ENCODE measurements at regions not wholly inside any gene's neighbourhood (a gene's known extent, or its start where the extent isn't known, plus 50 kb on each side); places are given as distances from the start of the nearest gene placed in this dataset.
A peak's percentile ranks its signal among the peaks of the same experiment; 100 is the strongest.

DNA sequence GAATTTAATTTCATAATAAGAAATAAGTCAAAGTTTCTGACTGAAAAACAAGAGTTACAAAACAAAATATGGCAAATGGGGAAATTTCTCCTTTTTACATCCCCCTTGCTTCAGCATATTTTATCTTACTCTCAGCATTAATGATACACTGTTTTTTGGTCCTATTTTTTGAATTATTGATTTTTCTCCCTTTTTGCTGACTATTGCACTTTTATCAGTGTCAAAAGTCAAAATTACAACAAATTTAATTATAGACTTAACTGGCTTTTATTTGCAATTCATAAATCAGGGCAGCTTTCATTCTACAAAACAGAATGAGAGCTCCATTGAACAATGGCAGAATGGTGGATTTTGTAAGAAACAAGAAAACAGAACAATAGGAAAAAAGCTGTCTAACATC, 901.9 kb downstream of the FAT4 start:
- no peak for DNase-seq (ENCODE audit: extremely low read depth in 1 of 11, low read depth in 9 of 11, low spot score in 4 of 11)

DNA sequence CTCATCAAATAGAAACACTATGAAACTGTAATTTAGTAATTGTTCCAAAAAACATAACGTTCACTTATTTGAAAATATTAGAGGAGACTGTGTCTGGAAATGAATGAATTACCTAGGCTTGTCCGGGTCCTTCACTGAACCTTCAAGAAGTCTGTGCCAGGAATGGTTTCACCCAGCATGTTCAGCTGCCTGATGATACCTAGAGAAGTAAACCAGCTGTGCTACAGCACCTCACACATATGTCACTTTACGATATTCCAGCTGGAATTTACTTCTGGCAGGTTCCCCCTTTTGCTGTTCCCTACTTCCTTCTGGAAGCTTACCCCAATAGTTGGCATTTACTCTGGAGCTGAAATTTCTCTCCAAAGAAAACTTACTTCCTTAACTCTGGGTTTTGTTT, 906.5 kb downstream of the FAT4 start:
- DNase-seq (ENCODE audit: extremely low read depth in 1 of 11, low read depth in 9 of 11, low spot score in 4 of 11), result no peak

DNA sequence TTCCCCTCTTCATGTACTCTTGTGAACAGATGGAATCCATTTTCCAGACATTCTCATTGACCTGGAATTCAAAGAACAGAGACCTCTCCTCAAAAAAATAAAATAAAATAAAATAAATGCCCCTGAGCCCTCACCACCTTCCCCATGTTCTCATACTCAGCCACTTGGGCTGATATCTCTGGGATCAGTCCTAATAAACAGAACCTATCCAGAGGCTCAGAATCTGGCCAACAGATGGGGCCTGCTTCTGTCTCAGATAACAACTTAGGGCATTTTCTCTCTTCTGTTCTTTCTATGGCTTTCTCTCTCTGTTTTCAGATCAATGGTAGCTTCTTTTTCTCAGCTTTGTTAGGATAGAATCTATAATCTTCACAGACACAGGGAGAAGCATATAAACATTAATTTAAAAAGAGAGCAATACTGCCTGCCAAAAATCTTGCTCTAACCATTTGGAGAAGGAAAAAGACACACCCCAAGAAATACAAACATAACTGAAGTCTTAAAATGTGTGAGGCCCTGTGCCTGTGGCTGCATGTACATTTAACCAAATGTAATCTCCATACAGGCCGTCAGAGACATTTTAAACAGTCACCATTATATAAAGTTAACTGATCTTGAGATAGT, 907.1 kb downstream of the FAT4 start:
- no peak for DNase-seq (ENCODE audit: extremely low read depth in 1 of 11, low read depth in 9 of 11, low spot score in 4 of 11)

DNA sequence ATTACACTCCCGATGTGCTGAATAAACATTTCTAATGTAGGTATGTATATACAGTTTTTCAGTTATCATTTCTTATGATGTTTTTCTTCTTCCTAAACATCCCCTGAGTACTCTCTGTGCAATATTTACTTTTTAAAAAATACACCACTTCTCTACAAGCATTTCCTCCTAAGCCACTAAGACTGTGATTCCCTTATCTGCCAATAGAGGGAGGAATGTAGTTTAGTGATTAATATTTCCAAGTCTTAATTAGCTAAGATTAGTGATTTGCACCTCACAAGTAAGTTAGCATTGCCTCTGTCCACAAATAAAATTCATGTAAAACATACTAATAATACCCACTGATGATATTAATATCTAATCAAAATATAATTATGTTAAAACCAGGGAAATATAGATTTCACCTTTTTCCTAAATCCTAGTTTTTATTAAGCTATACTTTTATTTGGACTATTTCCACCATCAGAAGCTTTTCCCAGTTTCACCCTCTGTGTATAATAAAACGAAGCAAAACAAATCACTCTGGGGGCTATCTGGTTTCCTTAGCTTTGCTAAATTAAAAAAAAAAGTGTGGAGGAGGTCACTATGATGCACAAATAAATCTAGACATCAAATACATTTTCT, 909.1 kb downstream of the FAT4 start:
- no peak for DNase-seq (ENCODE audit: extremely low read depth in 1 of 11, low read depth in 9 of 11, low spot score in 4 of 11)

DNA sequence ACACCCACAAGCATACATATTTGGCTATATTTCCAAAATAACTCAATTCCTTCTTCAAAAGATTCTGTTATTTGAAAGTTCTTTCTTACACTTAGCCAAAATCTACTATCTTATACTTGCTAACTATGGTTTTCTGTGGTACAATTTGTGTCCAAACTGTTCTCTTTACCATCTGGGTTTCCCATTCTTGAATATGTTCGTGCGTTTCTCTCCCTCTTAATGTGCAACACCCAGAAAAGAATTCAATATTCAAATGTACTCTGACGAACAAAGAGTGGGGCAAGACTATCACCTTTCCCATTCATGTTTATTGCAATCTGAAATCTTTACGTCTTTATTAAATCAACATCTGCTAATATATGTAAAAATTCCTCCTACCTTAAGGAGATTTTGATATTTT, 912.7 kb downstream of the FAT4 start:
- DNase-seq (ENCODE audit: extremely low read depth in 1 of 11, low read depth in 9 of 11, low spot score in 4 of 11), result no peak

DNA sequence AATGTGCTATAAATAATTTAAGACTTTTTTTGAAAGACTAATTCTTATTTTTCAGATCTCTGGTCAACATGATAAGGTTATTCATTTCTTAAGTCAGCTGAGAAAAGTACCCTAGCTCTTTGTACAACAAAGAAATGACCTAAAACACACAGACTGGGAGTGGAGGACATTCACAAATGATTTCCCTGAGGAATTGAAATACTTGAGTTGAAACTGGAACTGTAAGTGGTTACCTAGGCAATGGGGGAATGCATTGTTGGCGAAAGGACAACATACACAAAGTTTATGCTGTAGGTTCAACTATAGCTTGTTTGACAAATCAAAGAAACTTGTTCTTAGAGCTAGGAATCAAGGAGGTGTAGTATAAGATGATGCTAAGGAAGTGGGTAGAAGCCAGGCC, 915.5 kb downstream of the FAT4 start:
- DNase-seq (ENCODE audit: extremely low read depth in 1 of 11, low read depth in 9 of 11, low spot score in 4 of 11), result no peak

DNA sequence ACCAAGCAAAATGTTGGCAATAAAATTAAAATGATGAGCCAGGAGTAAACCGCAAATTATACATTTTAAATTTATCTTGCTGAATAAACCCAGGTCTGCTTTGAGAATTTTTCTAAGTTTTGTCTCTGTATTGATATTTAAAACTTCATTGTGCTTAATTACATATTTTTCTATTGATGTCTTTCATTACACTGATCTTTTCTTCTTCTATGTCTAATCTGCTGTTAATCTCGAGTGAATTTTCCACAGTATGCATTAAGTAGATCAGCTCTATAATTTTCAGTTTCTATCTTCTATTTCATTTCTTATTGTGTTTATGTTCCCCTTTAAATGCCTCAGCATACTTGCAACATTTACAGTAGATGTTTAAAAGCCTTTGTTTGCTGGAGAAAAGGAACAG, 918.7 kb downstream of the FAT4 start:
- no peak for DNase-seq (ENCODE audit: extremely low read depth in 1 of 11, low read depth in 9 of 11, low spot score in 4 of 11)

DNA sequence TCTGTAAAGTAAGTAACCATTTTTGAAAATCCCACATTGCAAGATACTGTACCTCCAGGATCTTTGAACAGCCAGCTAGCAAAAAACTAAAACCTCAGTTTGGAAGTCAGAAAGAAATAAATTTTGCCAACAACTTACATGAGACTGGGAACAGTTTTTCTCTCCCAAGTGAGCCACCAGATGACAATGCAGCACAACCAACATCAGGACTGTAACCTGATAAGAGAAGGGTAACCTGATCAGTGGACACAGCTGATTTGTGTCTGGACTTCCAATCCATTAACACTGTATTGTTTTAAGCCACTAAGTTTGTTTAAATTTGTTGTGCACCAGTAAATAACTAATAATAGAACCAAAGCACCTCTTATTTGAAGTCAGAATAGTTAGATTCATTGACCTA, 923.3 kb downstream of the FAT4 start:
- DNase-seq (ENCODE audit: extremely low read depth in 1 of 11, low read depth in 9 of 11, low spot score in 4 of 11), result peak in 3 of 11 donors; percentile 5 to 11 (median 9)

DNA sequence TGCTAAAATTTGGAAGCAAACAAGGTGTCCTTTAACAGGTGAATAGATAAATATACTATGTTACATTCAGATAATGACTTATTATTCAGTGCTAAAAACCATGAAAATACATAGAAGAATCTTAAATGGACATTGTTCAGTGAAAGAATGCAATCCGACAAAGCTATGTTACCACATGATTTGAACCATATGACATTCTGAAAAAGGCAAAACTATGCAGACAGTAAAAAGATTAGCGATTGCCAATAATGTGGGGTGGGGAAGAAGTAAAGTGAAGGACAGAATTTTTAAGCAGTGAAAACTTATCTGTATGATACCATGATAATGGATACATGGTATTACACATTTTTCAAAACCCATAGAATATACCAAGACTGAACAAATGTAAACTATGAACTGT, 926.9 kb downstream of the FAT4 start:
- DNase-seq (ENCODE audit: extremely low read depth in 1 of 11, low read depth in 9 of 11, low spot score in 4 of 11), result no peak

DNA sequence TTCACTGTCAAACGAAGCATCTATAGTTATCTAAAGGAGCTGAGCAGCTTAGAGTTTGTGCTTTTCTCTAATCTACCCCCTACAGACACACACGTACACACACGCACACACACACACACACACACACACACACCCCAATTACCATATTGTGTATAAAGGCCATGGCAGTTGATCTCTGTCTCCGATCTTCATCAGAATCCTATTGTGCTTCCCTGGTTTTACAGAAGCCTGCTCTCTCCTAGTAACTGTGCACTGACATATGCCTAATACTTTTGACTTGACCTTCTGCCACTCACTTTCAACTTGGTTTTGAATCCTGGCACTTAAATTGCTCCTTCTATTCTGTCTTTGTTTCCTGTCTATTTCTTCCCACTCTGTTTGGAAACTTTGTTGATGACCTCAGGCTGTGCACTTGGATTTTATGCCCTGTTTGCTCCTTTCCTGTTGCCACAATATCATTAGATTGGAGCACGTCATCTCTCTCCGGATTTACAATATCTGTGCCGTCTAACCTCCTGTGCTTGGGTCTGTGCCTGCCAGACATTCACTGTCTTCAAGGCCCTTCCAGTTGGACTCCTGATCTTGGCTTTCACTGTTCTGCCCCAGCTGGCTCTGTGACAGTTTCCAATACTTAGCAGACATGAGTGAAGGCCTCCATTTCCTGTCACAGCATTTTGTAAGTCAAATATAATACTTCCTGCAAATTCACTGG, 928.1 kb downstream of the FAT4 start:
- no peak for DNase-seq (ENCODE audit: extremely low read depth in 1 of 11, low read depth in 9 of 11, low spot score in 4 of 11)

DNA sequence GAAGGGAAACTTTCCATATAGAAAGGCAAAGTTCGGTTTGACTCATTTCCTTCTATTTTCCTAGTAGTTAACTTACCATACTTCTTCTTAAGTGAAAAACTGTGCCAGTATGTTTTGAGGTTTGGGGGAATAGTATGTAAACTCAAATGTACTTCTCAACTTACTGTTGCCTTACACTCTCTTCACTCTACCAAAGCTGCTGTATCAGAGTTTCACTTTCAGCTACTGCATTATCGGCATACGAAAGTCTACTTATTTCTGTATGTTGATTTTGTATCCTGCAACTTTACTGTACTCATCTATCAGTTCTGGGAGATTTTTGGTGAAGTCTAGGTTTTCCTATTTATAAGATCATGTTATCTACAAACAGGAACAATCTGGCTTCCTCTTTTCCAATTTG, 932.7 kb downstream of the FAT4 start:
- no peak for DNase-seq (ENCODE audit: extremely low read depth in 1 of 11, low read depth in 9 of 11, low spot score in 4 of 11)

DNA sequence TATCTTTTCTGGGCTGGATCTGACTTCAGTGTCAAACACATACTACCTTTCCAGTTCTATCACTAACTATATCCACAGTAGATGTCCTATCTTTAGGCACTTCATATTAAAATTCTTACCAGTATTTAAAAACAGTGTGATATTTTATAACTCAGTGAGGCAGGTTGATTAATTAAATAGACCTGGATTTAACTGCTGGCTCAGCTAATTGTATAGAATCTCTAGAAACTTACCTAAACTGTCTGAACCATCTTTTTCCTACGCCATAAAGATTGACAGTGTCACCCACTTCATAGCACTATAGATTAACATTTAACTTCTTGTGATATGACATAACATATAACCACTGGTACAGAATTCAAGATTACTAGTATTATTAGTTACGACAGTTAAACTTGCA, 935.3 kb downstream of the FAT4 start:
- DNase-seq (ENCODE audit: extremely low read depth in 1 of 11, low read depth in 9 of 11, low spot score in 4 of 11), result no peak

DNA sequence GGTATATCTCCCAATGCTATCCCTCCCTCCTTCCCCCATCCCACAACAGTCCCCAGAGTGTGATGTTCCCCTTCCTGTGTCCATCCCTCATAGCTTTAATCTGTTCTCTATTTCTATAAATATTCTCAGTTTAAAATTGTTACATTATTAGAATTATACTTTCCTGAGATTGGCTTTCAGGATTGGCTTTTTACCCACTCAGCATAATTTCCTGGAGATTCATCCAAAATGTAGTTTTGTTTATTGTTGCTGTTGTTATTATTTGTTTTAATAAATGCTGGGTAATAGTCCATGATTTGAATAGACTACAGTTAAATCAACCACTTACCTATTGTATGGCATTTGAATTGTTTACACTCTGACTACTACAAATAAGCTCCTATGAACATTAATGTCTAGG, 936.4 kb downstream of the FAT4 start:
- no peak for DNase-seq (ENCODE audit: extremely low read depth in 1 of 11, low read depth in 9 of 11, low spot score in 4 of 11)

DNA sequence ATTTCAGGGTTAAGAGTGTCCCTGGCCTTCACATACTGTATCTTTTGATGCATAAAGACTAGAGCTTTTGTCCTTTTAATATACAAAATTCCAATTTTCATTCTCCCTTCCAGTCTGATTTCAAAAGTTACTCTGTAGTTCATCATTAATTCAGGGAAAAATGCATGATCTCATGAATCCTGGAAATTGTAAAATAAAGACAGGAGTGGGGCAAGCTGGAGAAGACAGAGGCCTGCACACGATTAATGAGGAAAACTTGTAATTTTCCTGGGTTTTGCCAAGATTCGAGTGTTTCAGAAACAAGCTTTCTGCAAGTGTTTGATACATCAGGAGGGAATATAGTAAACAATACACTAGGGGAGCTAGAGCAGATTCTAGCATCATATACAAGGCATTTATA, 947.9 kb downstream of the FAT4 start:
- DNase-seq (ENCODE audit: extremely low read depth in 1 of 11, low read depth in 9 of 11, low spot score in 4 of 11), result no peak

DNA sequence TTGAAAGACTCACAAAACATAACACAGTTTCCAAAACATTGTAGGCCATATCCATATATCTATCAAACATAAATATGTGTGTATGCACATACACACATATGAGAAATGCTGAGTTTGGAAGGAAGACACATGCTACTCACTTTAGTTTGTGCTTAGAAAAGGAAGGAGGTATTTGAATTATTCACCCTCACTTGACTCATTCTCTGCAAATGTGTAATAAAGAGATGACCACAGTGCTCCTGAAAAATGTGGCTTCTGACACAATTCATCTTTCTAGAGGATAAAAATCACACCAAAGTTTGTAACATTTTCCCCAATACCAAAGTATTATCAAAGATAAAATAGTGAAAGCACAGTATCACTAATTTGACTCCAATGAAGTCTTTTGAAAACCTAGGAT, 950.1 kb downstream of the FAT4 start:
- DNase-seq (ENCODE audit: extremely low read depth in 1 of 11, low read depth in 9 of 11, low spot score in 4 of 11), result no peak

DNA sequence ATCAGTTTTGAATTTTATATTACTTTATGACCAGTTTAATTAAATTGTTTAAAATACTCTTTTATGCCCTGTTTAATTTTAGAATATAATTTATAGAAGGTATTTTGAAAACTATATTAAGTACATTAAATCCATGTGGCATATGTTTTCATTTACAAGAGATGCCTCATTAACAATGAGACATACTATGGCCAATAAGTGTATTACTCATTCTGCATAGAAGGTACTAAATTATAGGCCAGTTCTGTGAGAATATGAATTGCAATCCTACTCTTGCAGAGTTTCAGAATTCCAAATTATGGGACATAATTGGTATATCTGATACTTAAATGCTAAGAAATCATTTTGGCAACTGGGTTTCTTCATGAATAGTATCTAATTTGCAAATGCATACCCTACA, 951.1 kb downstream of the FAT4 start:
- no peak for DNase-seq (ENCODE audit: extremely low read depth in 1 of 11, low read depth in 9 of 11, low spot score in 4 of 11)

DNA sequence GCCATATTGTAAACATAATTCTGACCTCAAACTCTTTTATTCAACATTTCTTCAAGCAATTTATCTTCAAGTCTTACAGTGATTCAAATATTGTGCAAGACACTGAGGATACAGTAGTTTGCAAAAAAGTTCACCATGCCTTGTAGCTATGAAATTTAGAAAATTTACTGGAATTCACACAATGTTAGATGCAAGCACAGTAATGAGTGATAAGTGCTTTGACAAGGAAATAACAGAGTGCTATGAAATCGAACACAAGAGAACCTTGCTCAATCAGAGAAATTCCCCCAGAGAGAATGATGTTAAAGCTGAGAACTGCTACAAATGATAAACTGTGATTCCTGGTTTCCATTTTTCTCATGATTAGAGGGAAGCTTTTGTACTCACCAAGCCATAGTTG, 952.9 kb downstream of the FAT4 start:
- no peak for DNase-seq (ENCODE audit: extremely low read depth in 1 of 11, low read depth in 9 of 11, low spot score in 4 of 11)

DNA sequence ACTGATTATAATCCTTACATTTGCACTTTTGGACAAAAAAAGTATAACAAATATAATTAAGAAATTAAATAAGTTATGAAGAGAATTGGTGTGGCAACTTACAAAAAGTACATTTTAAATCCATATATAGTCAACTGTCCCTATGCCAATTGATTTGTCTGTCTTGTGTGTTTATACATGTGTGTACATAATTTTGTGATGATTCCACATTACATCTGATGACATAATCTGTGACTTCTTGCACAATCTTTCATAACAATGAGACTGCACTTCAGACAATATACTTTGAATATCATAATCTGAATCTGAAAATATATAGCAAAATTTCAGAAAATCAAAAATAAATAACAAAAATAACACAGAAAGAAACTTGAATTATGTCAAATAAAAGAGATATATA, 953.4 kb downstream of the FAT4 start:
- DNase-seq (ENCODE audit: extremely low read depth in 1 of 11, low read depth in 9 of 11, low spot score in 4 of 11), result no peak

DNA sequence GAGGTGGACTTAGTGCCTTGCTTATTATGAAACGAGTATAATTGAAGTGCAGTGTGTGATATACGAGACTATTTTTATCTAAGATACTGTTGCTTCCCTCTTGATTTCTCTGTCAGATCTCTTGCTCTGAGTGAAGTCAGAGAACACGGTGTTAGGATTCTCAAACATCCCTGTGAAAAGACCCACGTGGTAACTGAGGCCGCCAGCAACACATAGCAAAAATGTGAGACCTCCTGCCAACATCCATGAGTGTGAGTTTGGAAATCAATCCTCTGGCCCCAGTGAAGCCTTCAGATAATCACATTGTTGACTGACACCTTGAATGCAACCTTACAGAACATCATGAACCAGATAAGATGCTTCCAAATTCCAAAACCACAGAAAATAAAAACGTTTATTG, 954.4 kb downstream of the FAT4 start:
- no peak for DNase-seq (ENCODE audit: extremely low read depth in 1 of 11, low read depth in 9 of 11, low spot score in 4 of 11)

DNA sequence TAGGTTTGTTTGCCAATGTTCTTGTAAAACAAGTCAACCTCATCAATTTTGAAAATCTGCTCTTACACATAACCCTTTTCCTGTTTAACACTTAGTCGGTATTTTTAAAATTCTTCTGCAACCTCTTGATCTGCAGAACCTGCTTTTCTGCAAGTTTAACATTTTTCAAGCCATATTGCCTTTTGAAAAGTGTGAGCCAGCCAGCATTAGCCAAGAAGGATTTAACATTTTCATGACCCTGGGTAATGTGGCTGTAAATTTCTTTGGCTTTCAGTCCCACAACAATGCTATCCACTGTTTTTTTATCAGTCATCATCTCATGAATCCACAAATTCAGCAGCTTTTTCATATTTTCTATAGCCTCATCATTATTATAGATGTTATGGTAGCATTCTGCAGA, 956.5 kb downstream of the FAT4 start:
- DNase-seq (ENCODE audit: extremely low read depth in 1 of 11, low read depth in 9 of 11, low spot score in 4 of 11), result peak in 4 of 11 donors; percentile 1 to 12 (median 8)

DNA sequence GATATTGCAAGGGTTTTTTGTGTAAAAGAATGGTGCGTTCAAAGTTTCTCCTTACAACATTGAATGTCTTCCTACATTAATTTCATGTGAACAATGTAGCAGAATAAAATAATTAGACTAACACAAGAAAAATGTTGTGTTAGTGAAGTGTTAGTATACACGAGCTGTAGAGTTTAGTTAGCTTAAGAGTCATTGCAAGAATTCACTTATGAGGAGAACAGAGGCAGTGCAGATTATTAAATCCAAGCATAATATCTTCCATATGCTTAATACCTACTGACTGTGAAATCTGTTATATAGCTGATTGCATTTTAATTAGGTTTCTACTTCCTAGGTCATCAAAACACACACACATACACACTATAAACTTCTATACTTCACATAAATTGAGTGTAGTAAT, 959.0 kb downstream of the FAT4 start:
- no peak for DNase-seq (ENCODE audit: extremely low read depth in 1 of 11, low read depth in 9 of 11, low spot score in 4 of 11)

Data from renal cortex interstitium (tissue), 11 donors.